KG1 (cell line): ENCODE measurements at regions not wholly inside any gene's neighbourhood (a gene's known extent, or its start where the extent isn't known, plus 50 kb on each side); places are given as distances from the start of the nearest gene placed in this dataset.
"Not testable (repeated sequence)": the region's sequence is repeated elsewhere in the genome, so short reads cannot be mapped to it uniquely, and the experiment has no call there.

Experiments
- DNase-seq: peaks from one replicate; lab custom pipeline; 2025; lab: John Stamatoyannopoulos, UW

DNA sequence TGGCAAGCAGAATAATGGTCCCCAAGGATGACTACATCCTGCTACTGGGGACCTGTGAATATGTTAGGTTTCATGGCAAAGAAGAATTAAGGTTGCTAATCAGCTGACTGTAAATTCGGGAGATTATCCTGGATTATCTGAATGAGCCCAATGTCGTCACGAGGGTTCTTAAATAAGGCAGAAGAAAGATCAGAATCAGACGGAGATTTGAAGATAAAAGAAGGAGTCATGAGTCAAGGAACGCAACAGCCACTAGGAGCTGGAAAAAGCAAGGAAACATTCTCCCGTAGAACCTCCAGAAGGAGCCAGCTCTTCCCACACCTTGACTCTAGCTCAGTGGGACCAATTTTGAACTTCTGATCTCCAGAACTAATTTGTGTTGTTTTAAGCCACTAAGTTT is 82.9 kb upstream of the APBB1IP start:
- no peak for DNase-seq

DNA sequence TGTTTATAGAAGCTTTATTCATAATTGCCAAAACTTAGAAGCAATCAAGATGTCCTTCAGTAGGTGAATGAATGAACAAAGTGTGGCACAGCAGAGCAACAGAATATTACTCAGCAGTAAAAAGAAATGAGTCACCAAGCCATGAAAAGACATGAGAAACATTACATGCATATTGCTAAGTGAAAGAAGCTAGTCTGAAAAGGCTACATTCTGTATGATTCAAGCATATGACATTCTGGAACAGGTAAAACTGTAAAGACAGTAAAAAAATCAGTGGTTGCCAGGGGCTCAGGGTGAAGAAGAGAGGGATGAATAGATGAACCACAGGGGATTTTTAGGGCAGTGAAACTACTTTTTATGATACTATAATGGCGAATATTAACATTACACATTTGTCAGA is 80.9 kb upstream of the APBB1IP start:
- no peak for DNase-seq

DNA sequence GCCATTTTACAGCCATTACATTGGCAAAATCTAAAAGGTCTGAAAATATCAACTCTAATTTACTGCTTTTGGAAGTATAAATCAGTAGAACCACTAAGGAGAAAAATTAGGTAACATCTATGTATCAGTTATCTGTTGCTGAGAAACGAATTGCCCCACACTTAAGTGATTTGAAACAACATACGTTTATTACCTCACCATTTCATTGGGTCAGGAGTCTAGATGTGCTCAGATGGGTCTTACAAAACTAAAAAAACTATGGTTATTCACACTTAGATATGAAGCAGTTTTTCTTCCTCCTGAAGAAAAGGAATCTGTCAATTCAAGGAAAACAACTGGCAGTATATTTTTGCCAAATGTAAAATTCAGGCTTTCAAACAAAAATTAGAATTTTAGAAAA is 80.1 kb upstream of the APBB1IP start:
- DNase-seq, result no peak

DNA sequence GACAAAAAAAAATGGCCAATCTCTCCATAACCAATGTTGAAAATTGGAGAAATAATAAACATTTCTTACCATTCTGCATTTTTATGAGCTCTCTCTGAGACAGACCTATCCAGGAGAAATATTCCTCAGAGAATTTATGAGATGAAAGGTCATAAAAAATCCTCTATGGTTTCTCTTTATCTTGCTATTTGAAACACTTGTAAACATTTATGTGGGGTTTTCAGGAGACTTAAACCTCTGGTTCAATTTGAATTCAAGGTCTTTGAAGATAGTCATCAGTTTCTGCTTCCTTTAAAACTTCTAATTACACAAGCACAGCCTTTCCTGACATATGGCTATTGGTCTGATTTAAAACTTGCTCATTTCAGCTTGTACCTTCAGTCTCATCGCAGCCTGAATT is 78.5 kb upstream of the APBB1IP start:
- no peak for DNase-seq

DNA sequence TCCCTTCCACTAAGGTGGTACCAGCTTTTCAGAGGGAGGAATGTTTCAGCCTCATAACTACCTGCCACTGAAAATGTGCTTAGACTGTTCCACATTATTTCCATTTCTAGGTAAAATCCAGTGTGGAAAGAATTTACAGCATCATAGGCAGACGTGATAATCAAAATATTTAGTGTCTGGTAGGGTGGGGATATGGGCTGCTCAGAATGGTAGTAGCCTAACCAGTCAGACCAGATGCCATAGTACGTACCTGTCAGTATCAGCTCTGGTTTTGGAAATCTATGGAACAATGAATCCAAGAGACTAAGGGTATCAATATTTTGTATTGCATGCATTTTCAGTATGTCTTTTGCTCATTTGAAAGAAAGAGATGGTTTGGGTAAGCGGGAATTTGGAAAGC is 76.8 kb upstream of the APBB1IP start:
- DNase-seq, result no peak

DNA sequence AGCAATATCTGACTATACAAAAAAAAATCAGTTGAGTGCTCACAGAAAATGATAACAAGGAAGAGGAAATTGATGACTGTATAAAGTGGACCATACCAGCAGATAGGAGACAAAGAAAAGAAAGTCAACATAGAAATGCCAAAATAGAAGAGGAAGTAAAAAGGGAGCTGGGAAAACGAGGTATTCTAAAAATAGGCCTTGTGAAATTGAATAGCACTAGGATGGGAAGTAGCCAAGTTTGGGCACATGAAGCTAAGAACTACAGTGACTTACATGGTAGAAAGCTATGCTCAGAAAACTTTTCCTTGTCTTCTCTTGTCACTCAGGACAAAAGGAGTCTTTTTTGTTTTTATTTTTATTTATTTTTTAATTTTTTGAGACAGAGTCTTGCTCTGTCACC is 76.2 kb upstream of the APBB1IP start:
- no peak for DNase-seq

DNA sequence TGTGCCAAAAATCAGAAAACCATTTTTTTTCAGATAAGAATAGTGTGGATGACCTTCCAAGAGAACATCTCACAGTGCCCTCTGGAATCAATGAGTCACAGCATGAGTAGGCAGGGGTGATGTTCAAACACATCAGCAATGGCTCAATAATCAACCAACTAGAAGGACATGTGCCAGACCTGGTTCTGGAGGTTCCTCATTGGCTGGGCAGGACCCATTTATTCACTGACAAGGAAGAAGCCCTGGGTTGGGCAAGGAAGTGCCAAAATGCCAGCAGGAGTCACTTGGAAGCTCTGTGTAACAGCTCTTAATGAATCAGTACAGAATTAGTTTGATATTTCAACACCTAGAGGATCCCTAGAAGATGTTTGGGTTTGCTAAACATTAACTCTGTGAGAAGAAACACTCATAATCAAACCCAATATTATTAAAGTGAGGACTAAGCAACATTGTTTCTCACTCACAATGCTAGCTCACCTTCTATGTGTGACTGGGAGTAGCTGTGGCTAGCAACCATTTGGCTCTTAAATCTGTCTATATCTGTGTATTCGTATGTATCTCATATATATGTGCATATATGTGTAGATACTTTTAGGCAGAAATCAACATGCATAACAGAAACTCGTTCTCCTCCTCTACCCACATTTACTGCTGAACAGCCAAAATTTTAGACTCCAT is 72.3 kb upstream of the APBB1IP start:
- no peak for DNase-seq

DNA sequence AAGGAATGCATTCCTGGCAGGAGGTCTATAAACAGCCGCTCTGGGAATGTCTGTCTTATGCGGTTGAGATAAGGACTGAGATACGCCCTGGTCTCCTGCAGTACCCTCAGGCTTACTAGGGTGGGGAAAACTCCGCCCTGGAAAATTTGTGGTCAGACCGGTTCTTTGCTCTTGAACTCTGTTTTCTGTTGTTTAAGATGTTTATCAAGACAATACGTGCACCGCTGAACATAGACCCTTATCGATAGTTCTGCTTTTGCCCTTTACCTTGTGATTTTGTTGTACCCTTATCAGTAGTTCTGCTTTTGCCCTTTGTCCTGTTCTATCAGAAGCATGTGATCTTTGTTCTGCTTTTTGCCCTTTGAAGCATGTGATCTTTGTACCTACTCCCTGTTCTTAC is 71.1 kb upstream of the APBB1IP start:
- DNase-seq, result not testable (repeated sequence)

DNA sequence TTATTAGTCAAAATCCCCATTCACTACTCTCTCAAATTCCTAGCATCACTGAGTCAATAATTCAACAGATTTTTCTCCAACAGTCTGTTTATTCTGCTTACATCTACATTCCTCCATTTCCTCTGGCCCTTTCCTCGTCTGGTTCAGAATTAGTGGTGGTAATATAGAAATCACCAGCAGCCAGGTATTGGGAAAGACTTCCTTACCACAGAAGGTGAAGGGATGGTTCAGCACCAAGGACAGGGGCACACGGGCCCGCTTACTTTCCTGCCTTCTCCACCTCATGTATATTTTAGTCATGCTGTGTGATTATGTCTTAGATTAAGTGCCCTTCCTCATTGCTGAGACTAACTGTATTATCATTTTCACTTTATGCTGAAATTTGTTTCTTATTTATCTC is 70.4 kb upstream of the APBB1IP start:
- peak; percentile 9 for DNase-seq

DNA sequence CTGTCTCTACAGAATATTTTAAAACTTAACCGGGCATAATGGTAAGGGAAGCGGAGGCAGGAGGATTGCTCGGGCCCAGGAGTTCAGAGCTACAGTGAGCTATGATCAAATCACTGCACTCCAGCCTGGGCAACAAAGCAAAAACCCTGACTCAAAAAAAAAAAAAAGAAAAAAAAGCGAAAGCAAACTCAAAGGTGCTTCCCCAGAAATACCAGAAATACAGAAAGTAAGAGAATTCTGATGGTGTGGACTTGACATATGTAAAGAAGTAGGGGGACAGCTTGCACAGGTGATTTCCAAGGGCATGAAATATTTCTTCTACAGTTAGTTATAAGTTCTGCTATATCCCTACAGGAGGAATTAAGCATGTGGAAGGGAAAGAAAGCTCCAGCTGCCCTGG is 69.7 kb upstream of the APBB1IP start:
- DNase-seq, result no peak

DNA sequence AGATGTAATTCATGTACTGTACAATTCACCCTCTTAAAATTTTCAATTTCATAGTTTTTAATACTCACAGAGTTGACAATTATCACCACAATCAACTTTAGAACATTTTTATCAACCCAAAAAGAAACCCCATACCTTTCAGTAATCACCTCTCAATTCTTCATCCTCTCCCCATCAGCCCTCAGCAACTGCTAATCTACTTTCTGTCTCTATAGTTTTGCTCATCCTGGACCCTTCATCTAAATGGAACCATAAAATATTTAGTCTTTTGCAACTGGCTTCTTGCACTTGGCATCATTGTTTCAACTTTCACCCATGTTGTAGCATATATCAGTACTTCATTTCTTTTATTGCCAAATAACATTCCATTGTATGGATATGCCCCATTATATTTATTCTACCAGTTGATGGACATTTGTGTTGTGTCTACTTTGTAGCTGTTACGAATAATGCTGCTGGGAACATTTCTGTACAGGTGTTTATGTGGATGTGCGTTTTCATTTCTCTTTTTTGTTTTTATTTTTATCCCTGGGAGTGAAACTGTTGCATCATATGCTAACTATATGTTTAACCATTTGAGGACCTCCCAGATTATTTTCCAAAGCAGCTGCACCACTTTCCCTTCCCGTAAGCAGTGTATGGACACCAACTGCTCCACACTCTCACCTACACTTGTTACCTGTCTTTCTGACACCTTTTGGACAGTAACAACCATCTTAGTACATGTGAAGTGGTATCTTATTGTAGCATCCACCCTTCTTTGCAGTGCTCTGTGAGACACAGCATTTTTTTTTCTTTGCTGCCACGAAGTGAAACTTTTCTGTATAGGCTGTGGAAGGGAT is 65.4 kb upstream of the APBB1IP start:
- no peak for DNase-seq

DNA sequence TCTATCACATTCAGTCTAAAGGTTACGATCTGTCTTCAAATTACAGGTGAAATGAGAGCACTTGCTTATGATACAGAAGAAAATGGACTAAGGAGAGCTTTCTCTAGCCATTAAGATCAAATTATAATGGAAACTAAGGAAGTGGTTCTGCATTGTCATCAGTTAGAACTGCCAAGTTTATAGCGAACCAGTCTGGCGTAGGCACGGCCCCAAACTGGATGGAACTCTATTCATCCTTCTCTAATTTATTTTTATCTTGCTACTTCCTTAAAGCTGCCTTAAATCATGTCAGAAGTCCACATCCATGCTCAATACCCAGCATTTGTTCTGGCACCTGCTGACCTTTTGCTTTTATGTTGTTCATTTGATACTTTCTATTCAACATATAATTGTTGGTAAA is 63.7 kb upstream of the APBB1IP start:
- no peak for DNase-seq

DNA sequence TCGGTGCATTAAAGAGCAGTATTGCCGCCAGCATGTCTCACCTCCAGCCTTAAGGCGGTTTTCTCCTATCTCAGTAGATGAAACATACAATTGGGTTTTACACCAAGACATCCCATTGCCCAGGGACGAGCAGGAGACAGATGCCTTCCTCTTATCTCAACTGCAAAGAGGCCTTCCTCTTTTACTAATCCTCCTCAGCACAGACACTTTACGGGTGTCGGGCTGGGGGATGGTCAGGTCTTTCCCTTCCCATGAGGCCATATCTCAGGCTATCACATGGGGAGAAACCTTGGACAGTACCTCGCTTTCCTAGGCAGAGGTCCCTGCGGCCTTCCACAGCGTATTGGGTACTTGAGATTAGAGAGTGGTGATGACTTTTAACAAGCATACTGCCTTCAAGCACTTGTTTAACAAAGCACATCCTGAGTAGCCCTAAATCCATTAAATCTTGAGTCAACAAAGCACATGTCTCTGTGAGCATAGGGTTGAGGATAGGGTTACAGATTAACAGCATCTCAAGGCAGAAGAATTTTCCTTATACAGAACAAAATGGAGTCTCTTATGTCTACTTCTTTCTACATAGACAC is 60.8 kb upstream of the APBB1IP start:
- DNase-seq, result not testable (repeated sequence)

DNA sequence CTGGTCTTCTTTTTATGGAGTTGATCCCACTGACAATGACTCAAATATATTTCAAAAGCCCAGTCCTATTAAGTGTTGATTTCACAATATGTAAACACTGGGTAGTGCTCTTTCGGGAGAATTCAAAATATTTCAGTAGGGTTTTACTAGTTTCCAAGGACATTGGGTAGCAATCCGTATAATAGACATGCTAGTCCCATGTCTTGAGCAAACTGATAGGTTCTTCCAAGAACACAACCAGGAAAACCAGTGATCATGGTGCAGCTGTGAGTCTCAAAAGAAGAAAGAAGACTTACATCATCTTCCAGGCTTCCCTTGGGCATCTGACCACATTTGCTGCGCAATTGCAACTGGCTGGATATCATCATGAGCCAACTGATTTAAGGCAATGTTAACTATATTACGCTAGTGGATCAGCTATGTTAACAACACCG is 59.3 kb upstream of the APBB1IP start:
- no peak for DNase-seq

DNA sequence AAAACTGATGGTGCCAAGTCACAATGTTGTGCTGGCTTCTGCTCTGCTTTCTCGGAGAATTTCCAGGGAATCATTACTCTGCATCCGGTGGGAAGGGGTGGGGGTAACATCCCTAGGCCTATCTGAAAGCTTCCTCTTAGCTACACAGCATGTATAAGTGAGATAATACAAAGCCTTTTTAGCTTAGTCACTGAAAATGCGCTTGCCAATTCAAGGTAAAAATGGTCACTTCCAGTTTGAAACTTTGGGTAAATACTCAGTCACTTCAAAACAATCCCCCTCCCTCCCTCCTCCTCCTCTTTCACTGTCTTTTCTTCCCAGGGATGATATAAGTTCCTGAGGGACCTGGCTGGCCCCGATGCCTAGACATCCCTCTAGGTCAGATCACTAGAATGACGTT is 57.3 kb upstream of the APBB1IP start:
- DNase-seq, result no peak

DNA sequence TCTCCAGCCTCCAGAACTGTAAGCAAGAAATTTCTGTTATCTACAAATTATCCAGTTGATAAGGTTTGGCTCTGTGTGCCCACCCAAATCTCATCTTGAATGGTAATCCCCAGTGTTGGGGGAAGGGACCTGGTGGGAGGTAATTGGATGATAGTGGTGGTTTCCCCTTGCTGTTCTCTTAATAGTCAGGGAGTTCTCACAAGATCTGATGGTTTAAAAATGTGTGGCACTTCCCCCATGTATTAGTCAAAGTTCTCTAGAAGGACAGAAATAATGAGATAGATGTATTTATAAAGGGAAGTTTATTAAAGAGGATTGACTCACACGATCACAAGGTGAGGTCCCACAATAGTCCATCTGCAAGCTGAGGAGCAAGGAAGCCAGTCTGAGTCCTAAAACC is 56.2 kb upstream of the APBB1IP start:
- DNase-seq, result no peak

DNA sequence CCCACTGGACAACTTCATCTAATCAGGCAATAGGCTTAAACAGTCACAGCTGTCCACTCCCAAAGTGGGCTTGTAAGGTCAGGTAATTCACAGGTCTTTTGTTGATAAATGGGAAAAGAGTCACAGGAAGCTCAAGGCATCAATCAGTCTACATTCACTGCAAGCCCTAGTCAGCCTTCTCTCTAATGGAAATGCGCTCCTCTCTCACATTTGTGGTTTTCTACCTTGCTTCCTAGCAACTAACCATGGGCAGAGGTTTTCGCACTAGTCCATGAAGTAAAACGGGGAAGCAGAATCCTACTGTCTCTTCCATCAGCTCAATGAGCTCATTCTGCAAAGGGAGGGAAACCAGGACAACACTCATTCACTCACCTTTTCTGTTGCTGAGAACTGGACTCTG is 53.5 kb upstream of the APBB1IP start:
- no peak for DNase-seq

DNA sequence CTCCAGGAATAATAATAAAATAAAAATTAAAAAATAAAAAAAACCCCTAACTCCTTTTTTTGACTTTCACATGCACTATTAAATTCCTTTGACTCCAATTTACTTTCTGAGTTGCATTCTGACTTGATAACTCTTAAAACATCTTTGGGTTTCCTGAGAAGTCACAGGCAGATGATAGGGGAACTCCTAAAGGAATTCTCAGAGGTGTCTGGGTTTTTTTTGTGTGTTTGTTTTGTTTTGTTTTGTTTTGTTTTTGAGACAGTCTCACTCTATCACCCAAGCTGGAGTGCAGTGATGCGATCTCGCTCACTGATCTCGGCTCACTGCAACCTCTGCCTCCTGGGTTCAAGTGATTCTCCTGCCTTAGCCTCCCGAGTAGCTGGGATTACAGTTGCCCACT is 52.7 kb upstream of the APBB1IP start:
- DNase-seq, result no peak

DNA sequence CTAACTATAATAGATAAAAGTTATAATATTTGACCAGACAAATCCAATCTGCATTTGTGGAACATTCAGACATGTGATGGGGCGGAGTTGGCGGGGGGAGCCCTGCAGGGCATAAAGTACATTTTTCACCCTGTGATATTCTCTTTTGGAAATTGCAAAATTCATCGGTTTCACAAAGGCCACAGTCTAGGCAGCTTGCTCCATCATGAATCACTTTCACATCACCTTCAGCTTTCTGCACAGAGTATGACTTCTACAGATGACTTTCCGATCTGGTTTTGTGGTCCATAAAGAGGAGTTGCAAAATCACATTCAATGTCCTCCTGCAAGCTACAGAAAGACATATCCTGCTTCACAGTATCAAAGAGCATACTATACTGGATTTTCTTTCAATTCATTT is 51.4 kb upstream of the APBB1IP start:
- no peak for DNase-seq
